Gastrocnemius medialis (tissue), 4 donors: ENCODE measurements at regions not wholly inside any gene's neighbourhood (a gene's known extent, or its start where the extent isn't known, plus 50 kb on each side); places are given as distances from the start of the nearest gene placed in this dataset.

Source experiments
- ATAC-seq, 2 donors: fragments of 150-250 bp; one replicate each; pipeline ENCODE4 v1.9.1; 2016
- DNase-seq, 2 donors: peaks; one replicate each; pipeline ENCODE4 v3.0.0-alpha.2; 2019
- H3K27ac ChIP-seq, 4 donors: fragments of 200-600 bp; sonication (generic); 1 replicate in 1 of 4; 2 replicates in 3 of 4; pipeline ENCODE4 v1.5.1; 2016 to 2018; ENCODE audit warnings: mild to moderate bottlenecking in 2 of 4, moderate library complexity in 1 of 4
- H3K27me3 ChIP-seq, 3 donors: fragments of 200-600 bp; sonication (generic) in 2 of 3; 1 replicate in 1 of 3; 2 replicates in 2 of 3; pipeline versions ENCODE4 v1.5.1 to v1.6.0; 2016 to 2019; ENCODE audit warnings: mild to moderate bottlenecking in 1 of 3, moderate library complexity in 1 of 3
- H3K36me3 ChIP-seq, 2 donors: fragments of 200-600 bp; sonication (generic) in 1 of 2; one replicate each; pipeline ENCODE4 v1.5.1; 2017 to 2018
- H3K4me1 ChIP-seq, 2 donors: fragments of 200-600 bp; sonication (generic) in 1 of 2; one replicate each; pipeline ENCODE4 v1.5.1; 2016 to 2017; ENCODE audit warnings: mild to moderate bottlenecking in 2 of 2
- H3K4me3 ChIP-seq, 4 donors: fragments of 200-600 bp; sonication (generic) in 3 of 4; 1 replicate in 1 of 4; 2 replicates in 3 of 4; pipeline ENCODE4 v1.5.1; 2016 to 2019; ENCODE audit warnings: mild to moderate bottlenecking in 2 of 4
- H3K9me3 ChIP-seq, 3 donors: fragments of 200-600 bp; sonication (generic) in 2 of 3; 1 replicate in 1 of 3; 2 replicates in 2 of 3; pipeline ENCODE4 v1.5.1; 2016 to 2019
- CTCF ChIP-seq, 5 experiments: fragments of 450-650 bp in 3 of 5; fragments of 200-600 bp in 2 of 5; sonication (generic) in 2 of 5; IDR thresholded peaks in 4 of 5; conservative IDR thresholded peaks in 1 of 5; 1 replicate in 4 of 5; 2 replicates in 1 of 5; pipeline ENCODE4 v1.5.1; 2016 to 2019; ENCODE audit warnings: antibody characterized with exemption in 5 of 5, mild to moderate bottlenecking in 3 of 5, moderate library complexity in 3 of 5
- POLR2A ChIP-seq, 2 donors: fragments of 450-650 bp; IDR thresholded peaks; one replicate each; pipeline ENCODE4 v1.6.1; 2017; ENCODE audit warnings: antibody characterized with exemption in 2 of 2, mild to moderate bottlenecking in 2 of 2, moderate library complexity in 2 of 2
- in situ Hi-C, 4 donors: fragments of 200-750 bp; cut with MboI; loops; one replicate each; pipeline versions ENCODE4 v1.15.0 to v1.8.0; 2017; ENCODE audit warnings: low sequenced_read_pairs in 4 of 4
- intact Hi-C: fragments of 100-400 bp; cut with DNase I; formaldehyde crosslinking; loops from one replicate; pipeline ENCODE4 v1.15.1; 2023; ENCODE audit warnings: low total_unique reads

- no peak for DNase-seq
- Histone ChIP-seq H3K36me3 (no peaks in the 10 kb centered on the region), H3K4me3 (no peak overlapping the region), H3K27me3 (peaks cover 0 to 7% (median 0%) of the 10 kb centered on the region in 3 donors), H3K9me3 (no peaks in the 10 kb centered on the region), H3K27ac (no peak overlapping the region), H3K4me1 (no peaks in the 10 kb centered on the region)
- intact Hi-C loops, result no loop called here
- no peak for TF ChIP-seq POLR2A (IDR thresholded peaks at IDR 0.05)
- TF ChIP-seq CTCF (IDR thresholded peaks at IDR 0.05 in 4 of 5, conservative IDR thresholded peaks at IDR 0.05 in 1 of 5), result no peak
- ATAC-seq, result no peak
- in situ Hi-C loops, result no loop called here
Measured at GRCh38 chr2:239580199-239580527, 179.3 kb upstream of the HDAC4 start.

DNA sequence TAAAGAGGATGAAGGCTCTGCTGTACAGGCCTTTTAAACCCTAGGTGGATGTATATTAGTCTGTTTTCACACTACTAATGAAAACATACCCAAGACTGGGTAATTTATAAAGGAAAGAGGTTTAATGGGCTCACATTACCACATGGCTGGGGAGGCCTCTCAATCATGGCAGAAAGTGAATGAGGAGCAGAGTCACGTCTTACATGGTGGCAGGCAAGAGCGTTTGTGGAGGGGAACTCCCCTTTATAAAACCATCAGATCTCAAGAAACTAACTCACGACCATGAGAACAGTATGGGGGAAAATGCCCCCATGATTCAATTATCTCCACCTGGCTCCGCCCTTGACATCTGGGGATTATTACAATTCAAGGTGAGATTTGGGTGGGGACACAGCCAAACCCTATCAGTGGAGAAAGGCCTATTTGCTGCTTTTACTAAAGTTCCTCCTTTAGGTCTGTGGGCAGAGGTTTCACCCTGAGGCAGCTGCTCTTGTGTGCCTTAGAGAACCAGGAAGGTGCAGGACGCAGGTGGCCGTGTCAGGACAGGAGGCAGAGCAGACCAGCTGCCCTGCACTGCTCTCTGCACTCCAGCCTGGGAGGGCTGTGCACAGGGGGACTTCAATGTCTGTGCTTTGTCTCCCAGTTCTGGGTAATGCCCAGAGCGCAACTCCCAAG, 178.8 kb upstream of the HDAC4 start:
- in situ Hi-C loops (no loop called here), intact Hi-C loops (no loop called here)
- Histone ChIP-seq H3K4me1 (no peaks in the 10 kb centered on the region), H3K36me3 (no peaks in the 10 kb centered on the region), H3K4me3 (no peak overlapping the region), H3K27ac (no peak overlapping the region), H3K27me3 (peaks cover 0 to 7% (median 0%) of the 10 kb centered on the region in 3 donors), H3K9me3 (no peaks in the 10 kb centered on the region)
- no peak for ATAC-seq
- no peak for TF ChIP-seq POLR2A (IDR thresholded peaks at IDR 0.05)
- no peak for TF ChIP-seq CTCF (IDR thresholded peaks at IDR 0.05 in 4 of 5, conservative IDR thresholded peaks at IDR 0.05 in 1 of 5)
- DNase-seq, result no peak

GRCh38 chr2:239579081-239579480, 178.3 kb upstream of the HDAC4 start:
- TF ChIP-seq CTCF (IDR thresholded peaks at IDR 0.05 in 4 of 5, conservative IDR thresholded peaks at IDR 0.05 in 1 of 5) (no peak), POLR2A (IDR thresholded peaks at IDR 0.05) (no peak)
- intact Hi-C loops (no loop called here), in situ Hi-C loops (no loop called here)

DNA sequence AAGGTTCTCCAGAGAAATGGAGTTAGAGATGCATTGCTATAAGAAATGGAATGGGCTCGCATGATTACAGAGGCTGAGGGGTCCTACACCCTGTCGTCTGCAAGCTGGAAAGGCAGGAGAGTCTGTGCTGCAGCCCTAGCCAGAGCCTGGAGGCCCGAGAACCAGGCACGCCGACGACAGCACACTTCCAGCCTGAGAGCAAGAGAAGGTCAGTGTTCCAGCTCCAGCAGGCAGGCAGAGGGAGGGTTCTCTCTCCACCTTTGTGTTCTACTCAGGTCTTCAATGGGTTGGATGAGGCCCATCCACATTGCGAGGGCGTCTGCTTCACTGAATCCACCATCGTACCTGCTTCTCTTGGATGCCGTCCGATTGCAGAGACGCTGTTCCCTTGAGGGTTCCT, 177.6 kb upstream of the HDAC4 start:
- intact Hi-C loops, result no loop called here
- Histone ChIP-seq H3K36me3 (no peaks in the 10 kb centered on the region), H3K4me3 (no peak overlapping the region), H3K9me3 (no peaks in the 10 kb centered on the region), H3K4me1 (no peaks in the 10 kb centered on the region), H3K27ac (no peak overlapping the region), H3K27me3 (peaks cover 0 to 7% (median 0%) of the 10 kb centered on the region in 3 donors)
- TF ChIP-seq CTCF (IDR thresholded peaks at IDR 0.05 in 4 of 5, conservative IDR thresholded peaks at IDR 0.05 in 1 of 5), result no peak
- no peak for TF ChIP-seq POLR2A (IDR thresholded peaks at IDR 0.05)
- in situ Hi-C loops, result no loop called here
- ATAC-seq, result no peak
- no peak for DNase-seq

More at GRCh38 chr2:239579081-239579480, 178.3 kb upstream of the HDAC4 start:
- ATAC-seq (no peak), DNase-seq (no peak)
- H3K27ac ChIP-seq, result no peak overlapping the region
- H3K36me3 ChIP-seq, result no peaks in the 10 kb centered on the region
- no peaks in the 10 kb centered on the region for H3K9me3 ChIP-seq
- H3K4me3 ChIP-seq, result no peak overlapping the region
- peaks cover 0 to 7% (median 0%) of the 10 kb centered on the region in 3 donors for H3K27me3 ChIP-seq
- H3K4me1 ChIP-seq, result no peaks in the 10 kb centered on the region

DNA sequence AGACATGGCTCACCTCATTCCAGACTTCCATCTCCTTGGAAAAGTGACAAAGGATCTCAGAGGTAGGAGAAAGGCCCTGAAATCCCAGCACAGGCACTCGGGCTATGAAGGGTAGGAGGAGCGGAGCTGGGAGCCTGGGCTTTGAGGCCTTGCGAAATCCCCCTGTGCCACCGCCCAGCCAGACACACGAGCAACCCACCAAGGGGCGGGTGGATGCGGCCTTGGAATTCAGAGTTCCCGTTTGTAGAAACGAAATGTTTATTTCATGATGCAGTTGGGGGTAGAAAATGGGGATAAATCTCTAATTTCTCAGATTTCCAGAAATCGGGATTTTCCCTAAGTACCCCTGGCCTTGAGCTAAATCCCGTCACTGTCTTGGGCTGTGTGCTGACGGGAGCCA, 177.1 kb upstream of the HDAC4 start:
- intact Hi-C loops (no loop called here), in situ Hi-C loops (no loop called here)
- Histone ChIP-seq H3K27ac (no peak overlapping the region), H3K9me3 (no peaks in the 10 kb centered on the region), H3K27me3 (peaks cover 0 to 7% (median 0%) of the 10 kb centered on the region in 3 donors), H3K4me3 (no peak overlapping the region), H3K4me1 (no peaks in the 10 kb centered on the region), H3K36me3 (no peaks in the 10 kb centered on the region)
- TF ChIP-seq CTCF (IDR thresholded peaks at IDR 0.05 in 4 of 5, conservative IDR thresholded peaks at IDR 0.05 in 1 of 5) (no peak), POLR2A (IDR thresholded peaks at IDR 0.05) (no peak)
- ATAC-seq, result no peak
- no peak for DNase-seq
